Endodermal cell (in vitro differentiated cells): ENCODE measurements at regions not wholly inside any gene's neighbourhood (a gene's known extent, or its start where the extent isn't known, plus 50 kb on each side); places are given as distances from the start of the nearest gene placed in this dataset.

ENCODE experiments used
- DNase-seq: peaks from one replicate; pipeline ENCODE4 v3.0.0-alpha.2; 2017
- H3K27ac ChIP-seq: 2 replicates; pipeline ENCODE4 v1.5.1; 2013; ENCODE audit warnings: mild to moderate bottlenecking, low read depth, low read length, moderate library complexity
- H3K27me3 ChIP-seq: 2 replicates; pipeline ENCODE4 v1.6.1; 2013; ENCODE audit warnings: mild to moderate bottlenecking, low read length, moderate library complexity; ENCODE audit not compliant: insufficient read depth, control insufficient read depth, poor library complexity, severe bottlenecking
- H3K36me3 ChIP-seq: 2 replicates; pipeline ENCODE4 v1.7.0; 2013; ENCODE audit warnings: mild to moderate bottlenecking, low read length, moderate library complexity; ENCODE audit not compliant: control insufficient read depth, insufficient read depth
- H3K4me1 ChIP-seq: one replicate; pipeline ENCODE4 v1.7.0; 2013; ENCODE audit warnings: low read length; ENCODE audit not compliant: control insufficient read depth, insufficient read depth
- H3K4me3 ChIP-seq: 2 replicates; pipeline ENCODE4 v1.5.1; 2013; ENCODE audit warnings: mild to moderate bottlenecking, low read length, moderate library complexity
- H3K9ac ChIP-seq: 2 replicates; pipeline ENCODE4 v1.6.1; 2013; ENCODE audit warnings: mild to moderate bottlenecking, low read length, moderate library complexity; ENCODE audit not compliant: poor library complexity, severe bottlenecking; ENCODE audit errors: extremely low read depth
- H3K9me3 ChIP-seq: 2 replicates; pipeline ENCODE4 v1.6.1; 2013; ENCODE audit warnings: mild to moderate bottlenecking, low read length, moderate library complexity; ENCODE audit not compliant: control insufficient read depth
- H3K27ac Mint-ChIP-seq: 2 replicates; pipeline ENCODE4 v1.8.0; 2020; ENCODE audit warnings: mixed read lengths
- H3K27me3 Mint-ChIP-seq: 2 replicates; pipeline ENCODE4 v1.8.0; 2021; ENCODE audit warnings: mild to moderate bottlenecking, mixed read lengths; ENCODE audit not compliant: insufficient read depth
- H3K36me3 Mint-ChIP-seq: 2 replicates; pipeline ENCODE4 v1.8.0; 2020; ENCODE audit warnings: low read depth, mixed read lengths
- H3K4me1 Mint-ChIP-seq: 2 replicates; pipeline ENCODE4 v1.8.0; 2020; ENCODE audit warnings: mixed read lengths
- H3K4me3 Mint-ChIP-seq: 2 replicates; pipeline ENCODE4 v1.8.0; 2020; ENCODE audit warnings: mild to moderate bottlenecking, moderate library complexity, mixed read lengths
- H3K9me3 Mint-ChIP-seq: 2 replicates; pipeline ENCODE4 v1.8.0; 2020; ENCODE audit warnings: mild to moderate bottlenecking, mixed read lengths
- CTCF ChIP-seq: fragments of 200-600 bp; sonication (generic); conservative IDR thresholded peaks from 2 replicates; pipeline ENCODE4 v1.5.0; 2021; ENCODE audit warnings: antibody characterized with exemption, mild to moderate bottlenecking
- WGBS, 2 experiments: methylation state at CpG; one replicate each; pipeline versions ENCODE4 v1.1.5 to v1.1.7; 2013; ENCODE audit warnings: missing lambda C conversion rate in 2 of 2, mixed read lengths in 1 of 2; ENCODE audit not compliant: insufficient coverage in 1 of 2, insufficient read length in 1 of 2; 5-methylcytosine and 5-hydroxymethylcytosine counted together

- H3K36me3 ChIP-seq: no peaks in the 10 kb centered on the region
- no peaks in the 10 kb centered on the region for H3K4me1 Mint-ChIP-seq
- no peaks in the 10 kb centered on the region for H3K9me3 Mint-ChIP-seq
- H3K27me3 ChIP-seq: no peaks in the 10 kb centered on the region
- no peak overlapping the region for H3K4me3 ChIP-seq
- H3K36me3 Mint-ChIP-seq: no peaks in the 10 kb centered on the region
- no peak overlapping the region for H3K9ac ChIP-seq
- no peak overlapping the region for H3K4me3 Mint-ChIP-seq
- H3K9me3 ChIP-seq: no peaks in the 10 kb centered on the region
- H3K27ac Mint-ChIP-seq: no peak overlapping the region
- no peaks in the 10 kb centered on the region for H3K27me3 Mint-ChIP-seq
- DNase-seq: no peak
- H3K4me1 ChIP-seq: no peaks in the 10 kb centered on the region
- TF ChIP-seq CTCF: no peak
- no peak overlapping the region for H3K27ac ChIP-seq
Measured at GRCh38 chr6:113802779-113803178, 54.4 kb upstream of the MARCKS start.

GRCh38 chr6:113805173-113805790 is 51.9 kb upstream of the MARCKS start:
- Mint-ChIP-seq H3K27me3 (no peaks in the 10 kb centered on the region), H3K27ac (no peak overlapping the region), H3K4me1 (no peaks in the 10 kb centered on the region), H3K4me3 (no peak overlapping the region), H3K36me3 (no peaks in the 10 kb centered on the region), H3K9me3 (no peaks in the 10 kb centered on the region)
- no peak for DNase-seq
- no peak overlapping the region for H3K27ac ChIP-seq
- H3K4me1 ChIP-seq: no peaks in the 10 kb centered on the region
- no peaks in the 10 kb centered on the region for H3K27me3 ChIP-seq
- no peaks in the 10 kb centered on the region for H3K9me3 ChIP-seq
- no peak overlapping the region for H3K4me3 ChIP-seq
- TF ChIP-seq CTCF: no peak
- no peak overlapping the region for H3K9ac ChIP-seq
- no peaks in the 10 kb centered on the region for H3K36me3 ChIP-seq
- WGBS, 2 experiments: 86 to 95% methylated on average over 7 of the region's 7 CpGs

GRCh38 chr6:113805811-113806495 is 51.2 kb upstream of the MARCKS start:
- no peaks in the 10 kb centered on the region for H3K27me3 ChIP-seq
- Mint-ChIP-seq H3K36me3 (no peaks in the 10 kb centered on the region), H3K27ac (no peak overlapping the region), H3K4me3 (no peak overlapping the region), H3K9me3 (no peaks in the 10 kb centered on the region), H3K27me3 (no peaks in the 10 kb centered on the region), H3K4me1 (no peaks in the 10 kb centered on the region)
- no peaks in the 10 kb centered on the region for H3K36me3 ChIP-seq
- 91 to 96% methylated on average over 5 to 6 of the region's 6 CpGs for WGBS, 2 experiments
- H3K9me3 ChIP-seq: no peaks in the 10 kb centered on the region
- H3K4me3 ChIP-seq: no peak overlapping the region
- no peak overlapping the region for H3K9ac ChIP-seq
- no peak for DNase-seq
- H3K27ac ChIP-seq: no peak overlapping the region
- H3K4me1 ChIP-seq: no peaks in the 10 kb centered on the region
- no peak for TF ChIP-seq CTCF
